GM12875 (cell line): ENCODE measurements at regions not wholly inside any gene's neighbourhood (a gene's known extent, or its start where the extent isn't known, plus 50 kb on each side); places are given as distances from the start of the nearest gene placed in this dataset.
"Not testable (repeated sequence)": the region's sequence is repeated elsewhere in the genome, so short reads cannot be mapped to it uniquely, and the experiment has no call there.

Source experiments
- H3K4me3 ChIP-seq: one replicate; pipeline ENCODE4 v1.5.1; 2011; ENCODE audit warnings: low read depth, low read length, control low read depth
- CTCF ChIP-seq: IDR thresholded peaks from 2 replicates; pipeline ENCODE4 v1.5.1; 2011; ENCODE audit warnings: low read depth, mild to moderate bottlenecking, control low read depth, inconsistent platforms, low read length, moderate library complexity, borderline replicate concordance; ENCODE audit not compliant: insufficient read depth

GRCh38 chr20:22060610-22061009 lies 355.1 kb downstream of the PAX1 start:
- no peak overlapping the region for H3K4me3 ChIP-seq
- no peak for TF ChIP-seq CTCF

GRCh38 chr20:22058746-22059145 lies 353.3 kb downstream of the PAX1 start:
- no peak overlapping the region for H3K4me3 ChIP-seq
- no peak for TF ChIP-seq CTCF

GRCh38 chr20:22055981-22056380 lies 350.5 kb downstream of the PAX1 start:
- TF ChIP-seq CTCF = no peak
- no peak overlapping the region for H3K4me3 ChIP-seq

GRCh38 chr20:22052025-22052650 lies 346.7 kb downstream of the PAX1 start:
- H3K4me3 ChIP-seq = no peak overlapping the region
- TF ChIP-seq CTCF = no peak

- H3K4me3 ChIP-seq = not testable (repeated sequence)
Observed at GRCh38 chr20:22045956-22046507, 340.6 kb downstream of the PAX1 start.

GRCh38 chr20:22027423-22027822 lies 322.0 kb downstream of the PAX1 start:
- H3K4me3 ChIP-seq = no peak overlapping the region
- TF ChIP-seq CTCF = no peak

- H3K4me3 ChIP-seq = no peak overlapping the region
- no peak for TF ChIP-seq CTCF
Observed at GRCh38 chr20:22020201-22020600, 314.7 kb downstream of the PAX1 start.

- no peak for TF ChIP-seq CTCF
- no peak overlapping the region for H3K4me3 ChIP-seq
Observed at GRCh38 chr20:22008456-22008855, 303.0 kb downstream of the PAX1 start.
